SK-N-SH (cell line): ENCODE measurements at regions not wholly inside any gene's neighbourhood (a gene's known extent, or its start where the extent isn't known, plus 50 kb on each side); places are given as distances from the start of the nearest gene placed in this dataset.

ENCODE experiments used
- CTCF ChIA-PET: fragments of 300-600, 350-600 bp; formaldehyde crosslinking; extraction: SDS; loops from one replicate; lab custom pipeline; 2021; lab: Yijun Ruan, JAX
- POLR2A ChIA-PET: fragments of 350-600 bp; sonication (Branson Sonifier 250); formaldehyde crosslinking; extraction: SDS; loops from one replicate; lab custom pipeline; 2020; ENCODE audit warnings: antibody characterized with exemption, inconsistent platforms; lab: Yijun Ruan, JAX
- DNase-seq: peaks from one replicate; pipeline ENCODE4 v3.0.0; 2012
- H2AFZ ChIP-seq: fragments of 200-600 bp; sonication (generic); 2 replicates; pipeline ENCODE4 v1.8.1; 2016; ENCODE audit warnings: antibody characterized with exemption, mild to moderate bottlenecking, low read depth
- H3F3A ChIP-seq: fragments of 200-600 bp; sonication (generic); replicated peaks from 2 replicates; pipeline ENCODE3; 2016; ENCODE audit warnings: antibody characterized with exemption, mild to moderate bottlenecking; ENCODE audit not compliant: insufficient read depth
- H3K27ac ChIP-seq, 2 experiments: fragments of 200-500 bp in 1 of 2; fragments of 200-600 bp in 1 of 2; sonication (Bioruptor generic) in 1 of 2; sonication (generic), shearing (Covaris generic) in 1 of 2; 2 replicates each; pipeline versions ENCODE4 v1.5.1 to v1.6.1; 2014 to 2016; ENCODE audit warnings: low read depth in 2 of 2, inconsistent platforms in 1 of 2, low read length in 1 of 2, mild to moderate bottlenecking in 1 of 2, mixed read lengths in 1 of 2
- H3K27me3 ChIP-seq: fragments of 200-600 bp; sonication (generic), shearing (Covaris generic); 2 replicates; pipeline ENCODE4 v1.6.1; 2016; ENCODE audit warnings: mixed run types; ENCODE audit not compliant: insufficient read depth
- H3K36me3 ChIP-seq, 2 experiments: fragments of 200-500 bp in 1 of 2; fragments of 200-600 bp in 1 of 2; sonication (Bioruptor generic) in 1 of 2; sonication (generic) in 1 of 2; replicated peaks in 1 of 2; 2 replicates each; pipeline versions ENCODE3 to v1.5.1; 2014 to 2016; ENCODE audit warnings: low read length in 1 of 2, mild to moderate bottlenecking in 1 of 2; ENCODE audit not compliant: insufficient read depth in 2 of 2, control insufficient read depth in 1 of 2
- H3K4me1 ChIP-seq, 2 experiments: fragments of 200-500 bp in 1 of 2; fragments of 200-600 bp in 1 of 2; sonication (Bioruptor generic) in 1 of 2; sonication (generic), shearing (Covaris generic) in 1 of 2; 2 replicates each; pipeline versions ENCODE4 v1.5.1 to v1.6.1; 2014 to 2016; ENCODE audit warnings: low read depth in 1 of 2, low read length in 1 of 2, mixed run types in 1 of 2; ENCODE audit not compliant: insufficient read depth in 2 of 2, control insufficient read depth in 1 of 2
- H3K4me2 ChIP-seq: fragments of 200-600 bp; sonication (generic), shearing (Covaris generic); 2 replicates; pipeline ENCODE4 v1.6.1; 2017; ENCODE audit warnings: mixed run types
- H3K4me3 ChIP-seq, 2 experiments: fragments of 200-500 bp in 1 of 2; fragments of 200-600 bp in 1 of 2; sonication (Bioruptor generic) in 1 of 2; sonication (generic), shearing (Covaris generic) in 1 of 2; 2 replicates each; pipeline versions ENCODE4 v1.5.1 to v1.8.1; 2014 to 2016; ENCODE audit warnings: low read depth in 2 of 2, inconsistent platforms in 1 of 2, low read length in 1 of 2, mild to moderate bottlenecking in 1 of 2, mixed read lengths in 1 of 2, moderate library complexity in 1 of 2
- H3K79me2 ChIP-seq: fragments of 200-600 bp; sonication (generic); 2 replicates; pipeline ENCODE4 v1.8.1; 2017; ENCODE audit warnings: mild to moderate bottlenecking; ENCODE audit not compliant: insufficient read depth
- H3K9ac ChIP-seq: fragments of 200-600 bp; sonication (generic); 2 replicates; pipeline ENCODE4 v1.6.1; 2017; ENCODE audit warnings: mixed run types
- H3K9me2 ChIP-seq: fragments of 200-600 bp; sonication (generic); 2 replicates; pipeline ENCODE4 v1.6.1; 2017; ENCODE audit warnings: mixed run types
- H3K9me3 ChIP-seq: fragments of 200-600 bp; sonication (generic); 2 replicates; pipeline ENCODE4 v1.6.1; 2017; ENCODE audit warnings: mixed run types, mild to moderate bottlenecking, moderate library complexity
- H4K20me1 ChIP-seq: fragments of 200-600 bp; sonication (generic); 2 replicates; pipeline ENCODE4 v1.6.1; 2017; ENCODE audit warnings: mild to moderate bottlenecking, mixed run types; ENCODE audit not compliant: insufficient read depth
- ELF1 ChIP-seq: IDR thresholded peaks from 2 replicates; pipeline ENCODE4 v1.4.0; 2012
- EP300 ChIP-seq, 2 experiments: IDR thresholded peaks; 2 replicates each; pipeline versions ENCODE4 v1.4.0 to v1.6.1; 2012; ENCODE audit warnings: borderline replicate concordance in 1 of 2, low read depth in 1 of 2, low read length in 1 of 2
- FOSL2 ChIP-seq: IDR thresholded peaks from 2 replicates; pipeline ENCODE4 v1.4.0; 2012; ENCODE audit warnings: low read depth, mild to moderate bottlenecking, moderate library complexity, borderline replicate concordance
- FOXJ3 ChIP-seq: sonication (generic); formaldehyde crosslinking; IDR thresholded peaks from 2 replicates; pipeline ENCODE4 v1.5.1; 2020; ENCODE audit warnings: mild to moderate bottlenecking, missing genetic modification reagents
- GABPA ChIP-seq: IDR thresholded peaks from 2 replicates; pipeline ENCODE4 v1.4.0; 2012; ENCODE audit warnings: low read depth, mild to moderate bottlenecking
- GATA2 ChIP-seq: sonication (generic); formaldehyde crosslinking; IDR thresholded peaks from 2 replicates; pipeline ENCODE4 v1.5.0; 2020; ENCODE audit warnings: mild to moderate bottlenecking, missing genetic modification reagents
- IRF3 ChIP-seq: fragments of 150-350 bp; IDR thresholded peaks from 2 replicates; pipeline ENCODE4 v1.6.1; 2016; ENCODE audit warnings: mild to moderate bottlenecking, low read depth, low read length
- MEF2A ChIP-seq: IDR thresholded peaks from 2 replicates; pipeline ENCODE4 v1.4.0; 2012; ENCODE audit warnings: low read depth, borderline replicate concordance
- MXI1 ChIP-seq: IDR thresholded peaks from 2 replicates; pipeline ENCODE4 v1.6.1; 2012; ENCODE audit warnings: mild to moderate bottlenecking, low read depth, low read length, improper control_type of control experiment
- NFIC ChIP-seq: IDR thresholded peaks from 2 replicates; pipeline ENCODE4 v1.4.0; 2012; ENCODE audit warnings: borderline replicate concordance
- NRF1 ChIP-seq: IDR thresholded peaks from 2 replicates; pipeline ENCODE4 v1.6.1; 2012; ENCODE audit warnings: low read depth, mild to moderate bottlenecking, low read length
- POLR2AphosphoS5 ChIP-seq: IDR thresholded peaks from 2 replicates; pipeline ENCODE4 v1.6.1; 2012; ENCODE audit warnings: low read depth, low read length
- RAD21 ChIP-seq: IDR thresholded peaks from 2 replicates; pipeline ENCODE4 v1.6.1; 2012; ENCODE audit warnings: mild to moderate bottlenecking, low read length
- RFX5 ChIP-seq: IDR thresholded peaks from 2 replicates; pipeline ENCODE4 v1.6.1; 2012; ENCODE audit warnings: mild to moderate bottlenecking, improper control_type of control experiment, low read length
- RXRA ChIP-seq: IDR thresholded peaks from 2 replicates; pipeline ENCODE4 v1.4.0; 2012; ENCODE audit warnings: low read depth, mild to moderate bottlenecking, borderline replicate concordance
- TEAD4 ChIP-seq: IDR thresholded peaks from 2 replicates; pipeline ENCODE4 v1.4.0; 2012; ENCODE audit warnings: mild to moderate bottlenecking, borderline replicate concordance; ENCODE audit not compliant: insufficient read depth
- USF2 ChIP-seq: fragments of 150-350 bp; IDR thresholded peaks from 2 replicates; pipeline ENCODE4 v1.6.1; 2017; ENCODE audit warnings: antibody characterized with exemption, low read length, low read depth, borderline replicate concordance
- YY1 ChIP-seq: IDR thresholded peaks from 2 replicates; pipeline ENCODE4 v1.4.0; 2012; ENCODE audit warnings: low read depth, mild to moderate bottlenecking
- WGBS: methylation state at CpG from one replicate; pipeline ENCODE4 v1.1.6; 2017; ENCODE audit warnings: low lambda C conversion rate; 5-methylcytosine and 5-hydroxymethylcytosine counted together
- TF ChIP-seq, protein P1 (sequence below): IDR thresholded peaks from 2 replicates; pipeline ENCODE4 v1.4.0; 2012; ENCODE audit warnings: low read depth, borderline replicate concordance
- TF ChIP-seq, protein P2 (sequence below): IDR thresholded peaks from 2 replicates; pipeline ENCODE4 v1.4.0; 2012; ENCODE audit warnings: low read depth, borderline replicate concordance
- TF ChIP-seq, protein P3 (sequence below): IDR thresholded peaks from 2 replicates; pipeline ENCODE4 v1.4.0; 2012; ENCODE audit warnings: low read depth

GRCh38 chr5:18526792-18527405 lies 892.6 kb downstream of the TAF11L14 start (continued):
- no peak for TF ChIP-seq IRF3
- TF ChIP-seq FOXJ3 (CRISPR knock-in tag) = no peak
- TF ChIP-seq EP300 (IDR thresholded peaks at IDR 0.05; ENCODE audit: borderline replicate concordance in 1 of 2, low read depth in 1 of 2, low read length in 1 of 2) = no peak
- no peak for TF ChIP-seq FOSL2
- TF ChIP-seq TEAD4 = no peak
- TF ChIP-seq GATA2 (CRISPR knock-in tag) = no peak
- TF ChIP-seq MEF2A = no peak
- TF ChIP-seq USF2 = no peak
- no peak for TF ChIP-seq POLR2AphosphoS5
- TF ChIP-seq, all 33 proteins: peak for 0

GRCh38 chr5:18533137-18533536 lies 898.9 kb downstream of the TAF11L14 start:
- Histone ChIP-seq H3K9ac (no peak overlapping the region), H3K79me2 (no peaks in the 10 kb centered on the region), H3K36me3 (no peaks in the 10 kb centered on the region), H3K27me3 (no peaks in the 10 kb centered on the region), H3K9me2 (no peaks in the 10 kb centered on the region), H3K4me2 (no peak overlapping the region), H3K27ac (no peak overlapping the region), H3K4me1 (no peaks in the 10 kb centered on the region), H3K9me3 (no peaks in the 10 kb centered on the region), H3K4me3 (no peak overlapping the region), H3F3A (no peaks in the 10 kb centered on the region), H2AFZ (no peak overlapping the region), H4K20me1 (no peaks in the 10 kb centered on the region)
- no peak for DNase-seq
- ChIA-PET POLR2A (no interaction called here), CTCF (no interaction called here)
- WGBS = 0% methylated on average over 2 of the region's 7 CpGs
- TF ChIP-seq POLR2AphosphoS5 (no peak), ELF1 (no peak), RAD21 (no peak)
- TF ChIP-seq, protein P1, sequence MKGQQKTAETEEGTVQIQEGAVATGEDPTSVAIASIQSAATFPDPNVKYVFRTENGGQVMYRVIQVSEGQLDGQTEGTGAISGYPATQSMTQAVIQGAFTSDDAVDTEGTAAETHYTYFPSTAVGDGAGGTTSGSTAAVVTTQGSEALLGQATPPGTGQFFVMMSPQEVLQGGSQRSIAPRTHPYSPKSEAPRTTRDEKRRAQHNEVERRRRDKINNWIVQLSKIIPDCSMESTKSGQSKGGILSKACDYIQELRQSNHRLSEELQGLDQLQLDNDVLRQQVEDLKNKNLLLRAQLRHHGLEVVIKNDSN = no peak

DNA sequence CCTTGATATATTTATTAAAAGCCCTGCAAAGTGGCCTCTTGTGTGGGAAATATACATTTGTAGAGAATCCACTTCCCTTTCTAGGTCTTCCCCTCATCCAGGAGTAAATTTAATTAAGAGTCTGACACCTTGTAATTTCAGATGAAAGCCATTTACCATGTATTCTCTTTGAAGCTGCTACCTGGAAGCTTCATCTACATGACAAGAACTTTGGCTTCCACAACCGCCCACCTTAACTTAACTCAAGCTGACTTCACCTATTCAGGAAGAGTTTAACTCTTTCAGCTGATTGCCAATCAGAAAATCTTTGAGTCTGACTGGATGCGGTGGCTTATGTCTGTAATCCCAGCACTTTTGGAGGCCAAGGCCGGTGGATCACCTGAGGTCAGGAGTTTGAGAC lies 899.9 kb downstream of the TAF11L14 start:
- CTCF ChIA-PET = no interaction called here
- WGBS = 40% methylated on average over 3 of the region's 3 CpGs
- no peak for TF ChIP-seq POLR2AphosphoS5
- no peak for TF ChIP-seq FOSL2
- TF ChIP-seq NRF1 = no peak
- TF ChIP-seq, protein P1 = no peak
- TF ChIP-seq, protein P2, sequence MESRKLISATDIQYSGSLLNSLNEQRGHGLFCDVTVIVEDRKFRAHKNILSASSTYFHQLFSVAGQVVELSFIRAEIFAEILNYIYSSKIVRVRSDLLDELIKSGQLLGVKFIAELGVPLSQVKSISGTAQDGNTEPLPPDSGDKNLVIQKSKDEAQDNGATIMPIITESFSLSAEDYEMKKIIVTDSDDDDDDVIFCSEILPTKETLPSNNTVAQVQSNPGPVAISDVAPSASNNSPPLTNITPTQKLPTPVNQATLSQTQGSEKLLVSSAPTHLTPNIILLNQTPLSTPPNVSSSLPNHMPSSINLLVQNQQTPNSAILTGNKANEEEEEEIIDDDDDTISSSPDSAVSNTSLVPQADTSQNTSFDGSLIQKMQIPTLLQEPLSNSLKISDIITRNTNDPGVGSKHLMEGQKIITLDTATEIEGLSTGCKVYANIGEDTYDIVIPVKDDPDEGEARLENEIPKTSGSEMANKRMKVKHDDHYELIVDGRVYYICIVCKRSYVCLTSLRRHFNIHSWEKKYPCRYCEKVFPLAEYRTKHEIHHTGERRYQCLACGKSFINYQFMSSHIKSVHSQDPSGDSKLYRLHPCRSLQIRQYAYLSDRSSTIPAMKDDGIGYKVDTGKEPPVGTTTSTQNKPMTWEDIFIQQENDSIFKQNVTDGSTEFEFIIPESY = no peak
- TF ChIP-seq, protein P3, sequence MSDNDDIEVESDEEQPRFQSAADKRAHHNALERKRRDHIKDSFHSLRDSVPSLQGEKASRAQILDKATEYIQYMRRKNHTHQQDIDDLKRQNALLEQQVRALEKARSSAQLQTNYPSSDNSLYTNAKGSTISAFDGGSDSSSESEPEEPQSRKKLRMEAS = no peak
- no peak for TF ChIP-seq RXRA
- TF ChIP-seq YY1 = no peak
- TF ChIP-seq NFIC = no peak
- no peak for TF ChIP-seq TEAD4
- TF ChIP-seq GABPA = no peak
- TF ChIP-seq MXI1 = no peak
- TF ChIP-seq RFX5 = no peak
- no peak for TF ChIP-seq GATA2 (CRISPR knock-in tag)

More for the DNA sequence above, 899.9 kb downstream of the TAF11L14 start:
- Histone ChIP-seq H3K36me3 (no peaks in the 10 kb centered on the region), H3K27ac (no peak overlapping the region), H3K9me2 (no peaks in the 10 kb centered on the region), H3K27me3 (no peaks in the 10 kb centered on the region), H3K4me2 (no peak overlapping the region), H3K4me3 (no peak overlapping the region), H3K79me2 (no peaks in the 10 kb centered on the region), H2AFZ (no peak overlapping the region), H3K9ac (no peak overlapping the region), H4K20me1 (no peaks in the 10 kb centered on the region), H3K4me1 (no peaks in the 10 kb centered on the region), H3F3A (no peaks in the 10 kb centered on the region), H3K9me3 (no peaks in the 10 kb centered on the region)
- POLR2A ChIA-PET = no interaction called here
- no peak for DNase-seq
